Skin of body (tissue), 1 donor: ENCODE measurements at regions not wholly inside any gene's neighbourhood (a gene's known extent, or its start where the extent isn't known, plus 50 kb on each side); places are given as distances from the start of the nearest gene placed in this dataset.

ENCODE experiments used
- DNase-seq: peaks from one replicate; lab custom pipeline; 2025; lab: John Stamatoyannopoulos, UW

DNA sequence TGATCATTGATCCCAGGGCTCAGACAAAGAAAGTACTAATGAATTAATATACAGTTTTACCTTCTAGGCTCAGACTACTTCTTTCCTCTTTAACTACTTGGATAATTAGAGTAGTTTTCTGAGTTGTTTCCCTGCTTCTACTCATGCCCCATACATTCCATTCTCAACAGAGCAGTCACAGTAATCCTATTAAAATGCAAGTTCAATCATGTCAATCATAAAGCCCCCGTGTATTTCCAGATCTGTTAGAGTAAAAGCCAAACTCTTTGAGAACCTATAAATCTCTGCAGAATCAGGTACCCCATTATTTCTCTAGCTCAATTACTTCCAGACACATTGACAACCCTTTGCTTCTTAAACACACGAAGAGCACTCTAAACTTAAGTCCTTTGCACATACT, 242.1 kb upstream of the PRMT6 start:
- no peak for DNase-seq

DNA sequence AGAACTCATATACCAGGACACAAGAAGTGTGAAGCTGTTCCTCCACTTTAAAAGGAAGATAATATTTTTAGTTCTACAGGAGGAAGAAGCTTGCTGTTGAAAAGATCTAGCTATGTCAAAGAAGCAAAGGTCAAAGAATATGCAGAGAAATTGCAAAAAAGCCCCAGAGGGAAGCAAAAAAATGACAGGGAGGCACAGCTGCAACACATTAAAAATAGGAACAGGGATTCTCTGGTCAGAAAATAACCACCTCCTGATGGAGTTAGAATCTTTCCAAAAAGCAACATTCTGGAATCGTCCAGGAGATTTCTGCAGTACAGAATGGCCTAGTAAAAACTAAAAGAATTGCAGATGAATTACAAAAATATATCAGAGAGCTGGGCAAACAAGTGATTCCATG, 238.9 kb upstream of the PRMT6 start:
- peak; percentile 69 for DNase-seq

DNA sequence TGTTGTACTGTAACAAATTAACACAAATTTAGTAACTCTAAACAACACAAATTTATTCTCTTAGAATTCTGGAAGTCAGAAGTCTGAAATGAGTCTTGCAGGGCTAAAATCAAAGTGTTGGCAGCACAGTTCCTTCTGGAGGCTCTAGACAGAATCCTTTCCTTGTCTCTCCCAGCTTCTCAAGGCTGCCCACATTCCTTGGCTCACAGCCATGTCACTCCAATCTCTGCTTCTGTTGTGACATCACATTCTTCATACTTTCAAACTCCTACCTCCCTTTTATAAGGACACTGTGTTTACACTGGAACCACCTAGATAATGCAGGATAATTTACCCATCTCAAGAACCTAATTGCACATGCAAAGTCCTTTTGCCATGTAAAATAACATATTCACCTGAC, 225.0 kb upstream of the PRMT6 start:
- no peak for DNase-seq

DNA sequence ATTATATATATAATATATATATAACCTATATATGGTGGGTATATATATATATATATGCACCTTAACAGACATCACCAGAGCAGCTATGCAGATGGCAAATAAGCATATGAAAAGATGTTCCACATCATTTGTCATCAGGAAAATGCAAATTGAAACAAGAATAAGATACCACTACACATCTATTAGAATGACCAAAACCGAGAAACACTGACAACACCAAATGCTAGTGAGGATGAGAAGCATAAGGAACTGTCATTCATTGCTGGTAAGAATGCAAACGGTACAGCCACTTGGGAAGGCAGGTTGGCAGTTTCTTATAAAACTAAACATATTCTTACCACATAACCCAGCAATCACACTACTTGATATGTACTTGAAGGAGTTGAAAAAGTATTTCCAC, 219.8 kb upstream of the PRMT6 start:
- no peak for DNase-seq

DNA sequence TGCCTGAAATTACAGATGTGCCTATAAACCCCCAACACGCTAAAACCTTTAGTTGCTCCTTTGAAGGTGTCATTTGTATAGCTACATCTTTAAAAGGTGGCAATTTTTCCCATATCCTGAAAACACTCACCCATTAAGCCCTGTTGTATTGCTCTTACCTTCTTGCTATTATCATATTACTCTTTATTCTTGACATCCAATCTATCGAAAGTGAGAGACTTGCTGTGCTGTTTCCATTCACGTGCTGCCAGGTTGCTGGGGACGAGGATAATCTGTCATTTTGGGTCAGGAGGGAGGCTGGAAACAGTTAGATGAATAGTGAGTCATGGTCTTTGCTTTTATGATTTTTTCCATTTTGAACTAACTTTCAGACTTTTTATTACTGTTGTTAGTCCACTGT, 213.0 kb upstream of the PRMT6 start:
- no peak for DNase-seq

DNA sequence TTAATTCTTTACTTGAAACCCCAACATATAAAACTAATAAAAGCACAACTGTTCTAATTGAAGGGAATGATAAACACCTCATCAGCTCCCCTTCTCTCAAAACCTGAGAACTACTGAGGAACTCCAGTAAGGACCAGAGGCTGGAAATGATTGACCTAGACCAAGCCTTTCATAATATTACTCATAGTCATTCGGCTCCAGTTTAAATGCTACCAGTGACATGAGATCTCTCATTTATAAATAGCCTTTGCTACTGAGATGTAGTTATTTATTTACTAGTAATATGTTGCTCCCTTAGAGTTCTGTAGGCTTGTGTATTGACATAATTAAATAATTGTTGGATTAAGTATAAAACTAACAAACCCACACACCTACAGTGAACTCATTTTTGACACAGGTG, 209.8 kb upstream of the PRMT6 start:
- no peak for DNase-seq

DNA sequence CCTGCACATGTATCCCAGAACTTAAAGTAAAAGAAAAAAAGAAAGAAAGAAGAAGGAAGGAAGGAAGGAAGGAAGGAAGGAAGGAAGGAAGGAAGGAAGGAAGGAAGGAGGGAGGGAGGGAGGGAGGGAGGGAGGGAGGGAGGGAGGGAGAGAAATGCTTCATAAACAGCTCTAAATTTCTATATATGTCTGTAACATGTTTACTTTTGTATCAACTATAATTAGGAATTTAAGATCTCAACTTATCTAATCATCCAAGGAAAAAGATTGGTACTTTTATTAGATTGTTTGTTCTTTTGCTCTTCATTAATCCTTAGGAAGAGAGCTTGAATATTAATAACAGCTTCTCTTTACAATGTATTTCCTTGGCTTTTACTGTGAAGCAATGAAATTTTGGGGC, 195.4 kb upstream of the PRMT6 start:
- DNase-seq: no peak

DNA sequence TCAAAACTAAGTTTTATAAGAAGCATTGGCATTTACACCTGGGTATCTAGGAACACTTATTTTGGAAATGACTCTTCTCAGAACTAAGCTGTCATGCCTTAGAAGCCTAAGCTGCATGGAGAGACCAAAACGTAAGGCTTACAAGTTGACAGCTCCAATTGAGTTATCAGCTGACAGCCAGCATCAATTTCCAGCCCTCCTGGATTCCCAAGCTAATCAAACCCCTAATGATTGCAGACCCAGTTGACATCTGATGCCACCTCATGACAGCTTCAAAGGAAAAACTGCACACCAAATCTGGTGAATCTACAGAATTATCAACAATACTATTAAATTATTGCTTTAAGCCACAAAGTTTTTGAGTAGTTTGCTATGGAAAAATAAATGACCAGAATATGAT, 187.6 kb upstream of the PRMT6 start:
- DNase-seq: no peak

DNA sequence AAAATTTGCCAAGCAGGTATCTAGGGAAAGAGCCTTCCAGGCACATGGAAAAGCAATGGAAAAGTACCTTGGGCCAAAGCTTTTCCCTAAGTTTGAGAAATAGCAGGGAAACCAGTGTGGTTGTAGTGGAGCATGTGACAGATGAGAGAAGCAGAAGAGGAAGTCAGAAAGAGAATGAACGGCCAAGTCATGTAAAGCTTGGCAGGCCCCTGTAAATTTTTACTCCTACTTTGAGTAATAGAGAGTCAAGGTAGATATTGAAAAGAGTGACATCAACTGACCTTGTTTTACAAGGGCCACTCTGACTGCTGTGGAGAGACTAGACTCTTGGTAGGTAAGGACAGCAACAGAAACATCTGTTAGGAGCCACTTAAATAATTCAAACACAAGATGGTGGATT, 180.9 kb upstream of the PRMT6 start:
- no peak for DNase-seq

DNA sequence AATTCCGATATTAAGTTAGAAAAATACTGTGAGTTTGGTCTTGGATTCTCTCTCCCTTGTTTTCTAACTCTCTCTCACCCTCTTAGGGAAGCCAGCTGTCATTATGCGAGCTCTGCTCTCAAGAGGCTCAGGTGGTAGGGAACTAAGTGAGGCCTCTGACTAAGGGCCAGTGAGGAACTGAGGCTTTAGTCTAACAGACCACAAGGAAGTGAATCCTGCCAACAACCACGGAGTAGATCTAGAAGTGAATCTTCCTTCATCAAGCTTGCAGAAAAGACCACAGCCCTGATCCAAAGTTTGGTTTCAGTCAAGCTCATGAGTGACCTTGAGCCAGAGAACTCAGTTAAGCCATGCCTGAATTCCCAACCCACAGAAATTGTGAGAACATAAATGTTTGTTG, 180.1 kb upstream of the PRMT6 start:
- no peak for DNase-seq

DNA sequence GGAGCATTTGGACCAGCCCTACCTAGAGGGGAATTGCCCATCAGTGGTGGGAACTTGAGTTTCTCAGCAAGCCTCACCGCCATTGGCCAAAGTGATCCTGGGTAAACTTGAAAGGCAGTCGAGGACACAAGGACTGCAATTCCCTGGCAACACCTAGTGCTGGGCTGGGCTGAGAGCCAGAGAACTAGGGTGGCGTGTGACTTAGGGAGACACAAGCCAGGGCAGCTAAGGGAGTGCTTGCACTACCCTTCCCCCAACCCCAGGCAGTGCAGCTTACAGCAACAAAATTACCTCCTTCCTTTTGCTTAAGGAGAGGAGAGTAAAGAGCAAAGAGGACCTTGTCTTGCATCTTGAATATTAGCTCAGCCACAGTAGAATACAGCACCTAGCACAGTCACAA, 176.9 kb upstream of the PRMT6 start:
- no peak for DNase-seq

DNA sequence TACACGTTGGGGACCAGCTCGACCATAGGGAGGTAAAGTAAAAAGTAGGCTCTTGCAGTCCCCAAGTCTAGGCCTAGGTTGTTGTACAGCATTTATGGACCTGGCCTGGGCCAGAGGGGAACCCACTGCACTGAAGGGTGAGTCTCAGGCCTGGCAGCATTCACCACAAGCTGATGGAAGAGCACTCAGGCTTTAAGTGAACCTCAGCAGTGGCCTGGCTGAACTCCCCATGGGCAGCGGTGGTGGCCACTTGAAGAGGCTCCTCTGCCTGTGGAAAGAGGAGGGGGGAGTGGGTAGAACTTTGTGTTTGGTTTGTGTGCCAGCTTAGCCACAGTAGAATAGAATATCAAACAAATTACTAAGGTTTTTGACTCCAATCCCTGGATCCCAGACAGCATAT, 176.2 kb upstream of the PRMT6 start:
- no peak for DNase-seq

DNA sequence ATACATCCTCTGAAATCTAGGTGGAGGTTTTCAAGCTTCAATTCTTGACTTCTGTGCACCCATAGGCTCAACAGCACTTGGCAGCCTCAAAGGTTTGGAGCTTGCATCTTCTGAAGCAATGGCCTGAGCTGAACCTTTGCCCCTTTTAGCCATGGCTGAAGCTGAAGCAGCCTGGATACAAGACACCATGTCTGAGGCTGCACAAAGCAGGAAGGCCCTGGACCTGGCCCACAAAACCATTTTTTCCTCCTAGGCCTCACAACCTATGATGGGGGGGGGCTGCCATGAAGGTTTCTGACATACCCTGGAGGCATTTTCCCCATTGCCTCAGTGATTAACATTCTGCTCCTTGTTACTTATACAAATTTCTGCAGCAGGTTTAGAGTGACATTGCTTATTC, 173.3 kb upstream of the PRMT6 start:
- no peak for DNase-seq

DNA sequence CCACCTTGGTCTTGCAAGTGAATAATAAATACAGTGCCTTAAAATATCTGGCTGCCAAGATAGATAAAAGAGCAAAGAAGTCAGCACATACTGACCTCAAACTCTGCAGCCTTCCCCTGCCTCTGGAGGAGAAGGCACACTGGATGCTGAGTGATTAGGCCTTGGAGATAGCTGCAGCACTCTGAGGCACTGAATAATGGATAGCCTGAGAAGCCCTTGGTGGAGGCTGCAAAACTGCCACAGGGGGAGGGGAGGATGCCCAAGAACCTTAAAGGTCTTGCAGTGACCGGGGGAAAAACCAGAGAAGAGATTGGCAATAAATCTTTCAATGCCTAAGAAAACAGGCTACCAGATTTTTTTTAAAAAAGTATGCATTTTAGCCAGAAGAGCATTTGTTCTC, 167.4 kb upstream of the PRMT6 start:
- DNase-seq: no peak

DNA sequence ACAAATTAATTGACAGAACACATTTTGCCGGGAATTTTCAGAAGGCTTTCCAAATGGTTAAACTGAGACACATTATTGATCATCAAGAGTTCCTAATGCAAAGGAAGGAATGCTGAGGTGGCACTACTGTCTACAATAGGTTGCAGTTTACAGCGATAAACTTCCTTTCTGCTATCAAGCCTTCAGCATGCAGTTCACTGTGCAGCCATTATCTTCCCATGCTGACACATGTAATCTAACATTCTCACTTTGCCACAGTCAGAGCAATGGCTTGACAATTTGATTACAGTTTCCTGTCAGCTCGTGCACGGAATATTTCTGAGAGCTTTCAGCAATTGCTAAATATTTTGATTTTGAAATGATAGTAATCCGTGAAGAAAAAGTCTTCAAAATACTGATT, 166.9 kb upstream of the PRMT6 start:
- DNase-seq: no peak

DNA sequence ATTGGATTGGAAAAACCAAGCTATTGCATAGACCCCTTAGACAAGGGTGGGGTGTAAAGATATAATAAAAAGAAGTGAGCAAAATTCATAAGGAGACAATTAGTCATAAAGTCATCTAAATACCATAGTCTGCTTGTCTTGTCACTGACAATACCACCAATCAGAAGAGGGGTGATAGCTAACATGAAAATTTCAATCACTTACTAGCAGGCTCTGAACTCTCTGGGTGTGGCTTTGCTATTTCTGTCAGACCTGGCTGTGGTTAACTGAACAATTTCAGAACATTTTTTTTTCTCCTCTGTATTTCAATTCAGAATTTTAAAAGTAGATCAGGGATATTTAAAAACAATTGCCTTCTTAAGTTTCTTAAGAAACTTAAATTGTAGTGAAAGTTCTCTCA, 158.5 kb upstream of the PRMT6 start:
- DNase-seq: no peak

DNA sequence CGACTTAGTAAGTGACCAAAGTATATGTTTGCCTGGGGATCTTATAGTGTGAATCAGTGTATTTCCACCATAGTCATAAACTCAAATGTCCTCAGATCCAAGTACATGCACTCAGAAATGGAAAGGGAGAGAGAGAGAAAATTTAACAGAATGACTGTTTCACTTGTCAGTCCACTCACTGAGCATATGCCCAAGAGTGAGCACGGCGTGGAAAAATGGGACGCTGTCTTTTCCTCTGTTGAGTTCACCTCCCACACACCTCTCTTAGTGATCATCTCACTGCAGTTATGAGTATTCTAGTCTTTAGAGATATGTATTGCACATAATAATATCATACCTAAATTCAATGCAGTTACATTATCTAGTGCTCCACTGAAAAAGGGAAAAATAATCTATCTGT, 156.8 kb upstream of the PRMT6 start:
- DNase-seq: no peak

DNA sequence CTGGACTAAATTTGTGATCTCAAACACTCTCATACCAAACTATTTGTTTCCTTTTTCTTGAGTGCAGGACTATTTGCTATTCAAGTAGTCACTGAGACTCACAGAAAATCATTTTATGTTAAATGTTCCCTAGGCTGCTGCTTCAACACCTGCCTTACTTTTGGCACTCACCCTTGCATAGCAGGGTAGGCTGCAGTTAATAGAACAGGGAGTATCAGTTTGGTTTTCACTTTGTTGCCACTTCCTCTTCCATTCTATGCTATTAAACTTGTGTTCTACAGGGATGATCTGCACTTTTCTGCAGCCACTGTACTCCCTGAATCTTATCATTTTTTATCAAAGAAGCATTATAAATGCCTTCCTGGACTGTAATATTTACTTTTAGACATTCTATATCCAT, 148.7 kb upstream of the PRMT6 start:
- DNase-seq: no peak

DNA sequence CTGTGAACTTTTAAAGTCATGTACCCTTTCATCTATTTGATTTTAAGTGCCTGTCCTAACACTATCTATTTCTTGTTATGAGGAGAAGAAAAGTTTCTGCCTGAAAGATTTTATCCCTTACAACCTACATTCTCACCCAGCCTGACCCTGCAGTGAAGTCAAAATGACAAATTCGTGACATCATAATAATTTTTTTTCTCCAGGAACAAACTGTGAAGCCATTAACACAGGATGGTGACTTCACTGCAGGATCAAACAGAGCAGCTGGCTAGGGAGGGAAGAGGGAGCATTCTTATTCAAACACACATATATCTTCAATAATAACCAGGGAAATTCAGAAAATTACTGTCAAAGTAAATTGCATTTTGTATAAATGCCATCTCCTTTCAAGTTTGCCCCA, 147.8 kb upstream of the PRMT6 start:
- DNase-seq: no peak

DNA sequence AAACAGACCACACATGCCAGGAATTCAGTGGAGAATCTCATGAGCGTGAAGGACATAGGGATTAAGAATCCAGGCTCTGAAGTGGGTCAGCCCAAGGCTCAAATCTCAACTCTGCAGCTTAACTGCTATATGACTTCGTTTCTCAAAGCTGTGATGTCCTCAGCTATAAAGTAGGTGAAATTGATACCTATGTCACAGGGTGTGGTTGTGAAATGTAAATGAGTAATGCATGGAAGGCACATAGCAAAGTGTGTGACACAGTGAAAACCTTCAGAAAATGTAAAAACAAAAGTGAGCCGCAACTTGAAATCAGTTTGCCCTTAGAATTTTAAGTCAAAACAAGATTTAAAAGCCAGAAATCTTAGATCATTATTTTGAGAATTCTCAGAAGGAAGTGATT, 145.7 kb upstream of the PRMT6 start:
- no peak for DNase-seq

DNA sequence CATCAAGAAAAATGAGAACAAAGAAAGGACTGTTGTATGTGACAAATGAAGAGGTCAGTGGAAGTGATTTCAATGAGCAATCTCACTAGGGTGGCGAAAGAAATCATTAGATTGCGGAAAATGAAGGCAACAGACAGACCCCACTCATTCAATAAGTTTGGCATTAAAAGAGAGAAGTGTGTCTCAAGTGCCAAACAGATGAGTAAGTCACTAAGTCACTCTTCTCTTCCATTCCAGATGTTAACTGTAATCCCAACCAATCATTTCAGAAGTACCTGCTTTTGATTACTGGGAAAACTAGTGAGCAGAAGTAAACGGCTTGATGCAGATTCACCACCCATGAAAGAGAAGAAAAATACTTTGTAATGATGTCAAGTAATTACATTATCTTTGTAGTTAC, 144.3 kb upstream of the PRMT6 start:
- no peak for DNase-seq

DNA sequence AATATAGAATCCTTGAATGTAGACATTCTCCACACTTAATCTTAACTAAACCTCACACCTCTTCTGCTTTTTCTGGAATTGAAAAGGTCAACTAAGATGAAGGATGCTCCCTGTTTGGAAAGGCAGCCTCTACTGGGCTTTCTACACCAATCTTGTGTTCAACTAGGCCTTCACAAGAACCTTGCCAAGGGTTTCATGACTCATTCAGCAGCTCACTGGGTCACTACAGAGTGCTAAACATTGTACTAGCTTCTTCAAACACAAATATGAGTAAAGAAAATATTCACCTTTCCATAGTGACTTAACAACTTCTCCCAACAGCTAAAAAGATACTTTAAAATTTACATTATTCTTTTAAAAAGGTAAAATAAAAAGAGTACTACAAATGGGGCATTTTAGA, 135.3 kb upstream of the PRMT6 start:
- no peak for DNase-seq

DNA sequence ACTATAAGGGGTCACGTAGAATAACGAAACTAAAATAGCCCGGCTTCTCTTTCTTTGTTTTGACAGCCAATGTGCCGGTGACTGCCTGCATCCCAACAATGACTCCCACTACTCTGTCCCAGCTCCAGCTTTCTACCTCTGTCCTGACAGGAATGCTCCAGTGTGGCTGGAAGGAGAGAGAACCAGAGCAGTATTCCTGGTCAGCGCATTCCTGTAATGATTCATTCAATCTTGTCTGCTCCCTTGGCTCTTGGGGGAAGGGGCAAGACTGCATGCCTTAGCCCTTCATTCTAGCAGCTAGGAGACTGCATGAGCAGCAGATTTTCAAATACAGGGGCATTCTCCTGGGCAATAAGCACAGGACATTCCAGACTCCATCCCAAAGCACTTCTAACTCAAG, 132.1 kb upstream of the PRMT6 start:
- no peak for DNase-seq

DNA sequence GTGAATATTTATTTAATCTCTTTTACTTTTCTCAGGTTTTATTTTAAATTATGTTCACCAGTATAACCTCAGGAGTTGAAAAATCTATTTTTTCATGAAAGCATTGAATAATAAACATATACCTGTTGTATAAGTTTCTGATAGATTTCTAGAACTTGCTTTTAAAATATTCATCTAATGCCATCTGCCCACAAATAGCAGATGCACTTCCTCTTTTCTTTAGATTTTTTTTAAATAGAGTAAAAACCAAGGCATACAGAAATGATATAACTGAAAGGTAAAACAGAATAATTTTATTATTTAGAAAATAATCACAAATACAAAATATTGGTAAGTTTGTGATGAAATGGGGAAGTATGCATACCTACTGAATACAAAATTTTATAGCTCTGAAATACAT, 130.7 kb upstream of the PRMT6 start:
- DNase-seq: no peak
